Hepatocyte (in vitro differentiated cells): ENCODE measurements at regions not wholly inside any gene's neighbourhood (a gene's known extent, or its start where the extent isn't known, plus 50 kb on each side); places are given as distances from the start of the nearest gene placed in this dataset. TPM values are rescaled to one million over a fixed set of nuclear protein-coding genes. Genes with fewer than 3 reads are reported as not detected.

Experiments used
- DNase-seq: peaks from one replicate; pipeline ENCODE4 v3.0.0-alpha.2; 2016; ENCODE audit warnings: low spot score
- H2AFZ ChIP-seq: fragments of 200-600 bp; sonication (generic); 2 replicates; pipeline ENCODE4 v1.6.0; 2016; ENCODE audit warnings: antibody characterized with exemption, mild to moderate bottlenecking
- H3K27ac ChIP-seq: fragments of 200-600 bp; sonication (generic); 2 replicates; pipeline ENCODE4 v1.5.1; 2016; ENCODE audit warnings: mild to moderate bottlenecking
- H3K27me3 ChIP-seq: fragments of 200-600 bp; sonication (generic); 2 replicates; pipeline ENCODE4 v1.6.1; 2016
- H3K36me3 ChIP-seq: fragments of 200-600 bp; sonication (generic); replicated peaks from 2 replicates; pipeline ENCODE4 v1.5.1; 2016; ENCODE audit warnings: low read depth; ENCODE audit not compliant: insufficient read depth
- H3K4me1 ChIP-seq: fragments of 200-600 bp; sonication (generic); 2 replicates; pipeline ENCODE4 v1.5.1; 2016; ENCODE audit warnings: mild to moderate bottlenecking, moderate library complexity; ENCODE audit not compliant: insufficient read depth
- H3K4me2 ChIP-seq: fragments of 200-600 bp; sonication (generic); 2 replicates; pipeline ENCODE4 v1.6.0; 2016
- H3K4me3 ChIP-seq: fragments of 200-600 bp; sonication (generic); 2 replicates; pipeline ENCODE4 v1.5.1; 2016; ENCODE audit warnings: mild to moderate bottlenecking
- H3K79me2 ChIP-seq: fragments of 200-600 bp; sonication (generic); 2 replicates; pipeline ENCODE4 v1.6.0; 2017; ENCODE audit warnings: mild to moderate bottlenecking
- H3K9me2 ChIP-seq: fragments of 200-600 bp; sonication (generic); replicated peaks from 2 replicates; pipeline ENCODE4 v1.6.0; 2017; ENCODE audit warnings: mild to moderate bottlenecking; ENCODE audit not compliant: insufficient read depth
- H3K9me3 ChIP-seq: fragments of 200-600 bp; sonication (generic); 2 replicates; pipeline ENCODE4 v1.5.1; 2016; ENCODE audit warnings: low read depth, mild to moderate bottlenecking
- H4K20me1 ChIP-seq: fragments of 200-600 bp; sonication (generic); 2 replicates; pipeline ENCODE4 v1.6.0; 2016; ENCODE audit warnings: mild to moderate bottlenecking; ENCODE audit not compliant: insufficient read depth, poor library complexity, severe bottlenecking
- CTCF ChIP-seq: fragments of 200-600 bp; sonication (generic); IDR thresholded peaks from 2 replicates; pipeline ENCODE4 v1.5.1; 2016; ENCODE audit warnings: antibody characterized with exemption, mild to moderate bottlenecking; ENCODE audit not compliant: poor library complexity
- EZH2 ChIP-seq: fragments of 200-600 bp; sonication (generic); IDR thresholded peaks from 2 replicates; pipeline ENCODE4 v1.6.1; 2016; ENCODE audit warnings: antibody characterized with exemption, mild to moderate bottlenecking, borderline replicate concordance
- EZH2phosphoT487 ChIP-seq: fragments of 200-600 bp; sonication (generic); IDR thresholded peaks from one replicate; pipeline ENCODE4 v1.6.1; 2018; ENCODE audit warnings: antibody characterized with exemption, mild to moderate bottlenecking, low read depth, moderate library complexity; ENCODE audit not compliant: unreplicated experiment, severe bottlenecking
- WGBS: methylation state at CpG from one replicate; pipeline ENCODE4 v1.1.6; 2016; ENCODE audit warnings: low lambda C conversion rate; ENCODE audit errors: missing lambda C conversion rate; 5-methylcytosine and 5-hydroxymethylcytosine counted together
- small RNA-seq: library from RNA; depleted of rRNA; stranded (forward); fragments of <200 nt; gene quantifications from one replicate; pipeline ENCODE3, GENCODE V24; 2014

- H3K4me1 ChIP-seq, result no peaks in the 10 kb centered on the region
- no peak overlapping the region for H3K4me3 ChIP-seq
- H3K36me3 ChIP-seq, result no peaks in the 10 kb centered on the region
- no peaks in the 10 kb centered on the region for H3K9me2 ChIP-seq
- H3K79me2 ChIP-seq, result no peaks in the 10 kb centered on the region
- no peaks in the 10 kb centered on the region for H4K20me1 ChIP-seq
- no peak overlapping the region for H2AFZ ChIP-seq
- no peaks in the 10 kb centered on the region for H3K27me3 ChIP-seq
- DNase-seq, result no peak
- WGBS, result 62% methylated on average over 5 of the region's 5 CpGs
- H3K4me2 ChIP-seq, result no peak overlapping the region
- TF ChIP-seq CTCF (no peak), EZH2 (no peak), EZH2phosphoT487 (no peak)
- no peak overlapping the region for H3K27ac ChIP-seq
- H3K9me3 ChIP-seq, result no peaks in the 10 kb centered on the region
Observed at GRCh38 chr5:100970646-100971255, 67.7 kb upstream of the ST8SIA4 start.

GRCh38 chr5:100965291-100965690 lies 62.2 kb upstream of the ST8SIA4 start:
- Histone ChIP-seq H3K4me2 (no peak overlapping the region), H3K27me3 (no peaks in the 10 kb centered on the region), H3K79me2 (no peaks in the 10 kb centered on the region), H4K20me1 (no peaks in the 10 kb centered on the region), H3K4me1 (no peaks in the 10 kb centered on the region), H3K36me3 (no peaks in the 10 kb centered on the region), H3K27ac (no peak overlapping the region), H3K9me3 (no peaks in the 10 kb centered on the region), H3K9me2 (no peaks in the 10 kb centered on the region), H2AFZ (no peak overlapping the region), H3K4me3 (no peak overlapping the region)
- TF ChIP-seq EZH2 (no peak), CTCF (no peak), EZH2phosphoT487 (no peak)
- no peak for DNase-seq

Small RNA genes lying in the stretch of these regions (small RNA-seq; reads per million reads assigned to genes)
- gene RN7SL802P (not detected), gene RNA5SP188 (not detected)
